Psoas muscle (tissue), 7 donors: ENCODE measurements at regions not wholly inside any gene's neighbourhood (a gene's known extent, or its start where the extent isn't known, plus 50 kb on each side); places are given as distances from the start of the nearest gene placed in this dataset.

Experiments used
- ATAC-seq, 4 donors: fragments of 200-7000 bp; cut with Tn5 transposase; one replicate each; pipeline ENCODE4 v1.9.1; 2020; ENCODE audit warnings: moderate library complexity in 3 of 4, mild to moderate bottlenecking in 2 of 4
- DNase-seq, 2 donors: peaks; one replicate each; pipeline ENCODE4 v3.0.0-alpha.2; 2020
- H3K27ac ChIP-seq: fragments of 200-600 bp; one replicate; pipeline ENCODE4 v1.8.0; 2022
- H3K27me3 ChIP-seq, 3 donors: fragments of 200-600 bp in 1 of 3; one replicate each; pipeline versions ENCODE4 v1.6.1 to v1.8.0; 2013 to 2022; ENCODE audit warnings: low read length in 2 of 3, mild to moderate bottlenecking in 2 of 3, moderate library complexity in 1 of 3; ENCODE audit not compliant: insufficient read depth in 3 of 3
- H3K36me3 ChIP-seq, 2 donors: fragments of 200-600 bp in 1 of 2; one replicate each; pipeline versions ENCODE4 v1.6.1 to v1.8.0; 2013 to 2022; ENCODE audit warnings: low read depth in 1 of 2, mild to moderate bottlenecking in 1 of 2, moderate library complexity in 1 of 2; ENCODE audit not compliant: insufficient read depth in 1 of 2
- H3K4me1 ChIP-seq: fragments of 200-600 bp; one replicate; pipeline ENCODE4 v1.8.0; 2022
- H3K4me3 ChIP-seq: fragments of 200-600 bp; one replicate; pipeline ENCODE4 v1.8.0; 2022; ENCODE audit warnings: mild to moderate bottlenecking
- H3K9me3 ChIP-seq: fragments of 200-600 bp; one replicate; pipeline ENCODE4 v1.8.0; 2022
- whole genome bisulfite sequencing, 3 donors: extraction: QIAGEN DNeasy Blood & Tissue Kit; methylation state at CpG; one replicate each; pipeline versions ENCODE4 v1.1.6 to v1.1.7; 2013; 5-methylcytosine and 5-hydroxymethylcytosine counted together
- intact Hi-C, 2 donors: fragments of 100-400 bp; cut with DNase I; formaldehyde crosslinking; loops; one replicate each; pipeline versions ENCODE4 v1.11.0 to v1.14.2; 2022
- TF ChIP-seq, protein P1 (sequence below): fragments of 200-600 bp; IDR thresholded peaks from one replicate; pipeline ENCODE4 v1.8.0; 2022; ENCODE audit warnings: antibody characterized with exemption
- donor health status: healthy with polysubstance abuse.
- donor health status: DM: no; HTN: no; CAD: no; lungs with moderate emphysema.
- donor health status: Bipolar disorder and iron deficiency.
- donor health status: healthy.
- donor health status: DM: yes; HTN: yes; CAD: no.
- donor health status: DM: no; HTN: no; CAD: no.
- donor health status: DM: yes; HTN: yes; CAD: no.

DNA sequence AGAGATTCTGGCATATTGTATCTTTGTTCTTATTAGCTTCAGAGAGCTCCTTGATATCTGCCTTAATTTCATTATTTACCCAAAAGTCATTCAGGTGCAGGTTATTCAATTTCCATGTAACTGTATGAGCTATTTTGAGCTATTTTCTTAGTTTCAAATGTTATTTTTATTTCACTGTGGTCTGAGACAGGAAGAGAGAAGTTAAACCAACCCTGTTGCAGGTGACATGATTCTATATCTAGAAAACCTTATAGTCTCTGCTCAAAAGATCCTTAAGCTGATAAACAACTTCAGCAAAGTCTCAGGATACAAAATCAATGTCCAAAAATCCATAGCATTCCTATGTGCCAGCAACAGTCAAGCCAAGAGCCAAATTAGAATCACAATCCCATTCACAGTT lies 1644.0 kb upstream of the B3GALT2 start:
- no peaks in the 10 kb centered on the region for H3K4me1 ChIP-seq
- ATAC-seq (no peak), DNase-seq (no peak)
- H3K36me3 ChIP-seq, result no peaks in the 10 kb centered on the region
- intact Hi-C loops, result no loop called here
- no peaks in the 10 kb centered on the region for H3K9me3 ChIP-seq
- TF ChIP-seq, protein P1, sequence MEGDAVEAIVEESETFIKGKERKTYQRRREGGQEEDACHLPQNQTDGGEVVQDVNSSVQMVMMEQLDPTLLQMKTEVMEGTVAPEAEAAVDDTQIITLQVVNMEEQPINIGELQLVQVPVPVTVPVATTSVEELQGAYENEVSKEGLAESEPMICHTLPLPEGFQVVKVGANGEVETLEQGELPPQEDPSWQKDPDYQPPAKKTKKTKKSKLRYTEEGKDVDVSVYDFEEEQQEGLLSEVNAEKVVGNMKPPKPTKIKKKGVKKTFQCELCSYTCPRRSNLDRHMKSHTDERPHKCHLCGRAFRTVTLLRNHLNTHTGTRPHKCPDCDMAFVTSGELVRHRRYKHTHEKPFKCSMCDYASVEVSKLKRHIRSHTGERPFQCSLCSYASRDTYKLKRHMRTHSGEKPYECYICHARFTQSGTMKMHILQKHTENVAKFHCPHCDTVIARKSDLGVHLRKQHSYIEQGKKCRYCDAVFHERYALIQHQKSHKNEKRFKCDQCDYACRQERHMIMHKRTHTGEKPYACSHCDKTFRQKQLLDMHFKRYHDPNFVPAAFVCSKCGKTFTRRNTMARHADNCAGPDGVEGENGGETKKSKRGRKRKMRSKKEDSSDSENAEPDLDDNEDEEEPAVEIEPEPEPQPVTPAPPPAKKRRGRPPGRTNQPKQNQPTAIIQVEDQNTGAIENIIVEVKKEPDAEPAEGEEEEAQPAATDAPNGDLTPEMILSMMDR, result no peak
- H3K4me3 ChIP-seq, result no peak overlapping the region
- H3K27ac ChIP-seq, result no peak overlapping the region
- no peaks in the 10 kb centered on the region for H3K27me3 ChIP-seq

- DNase-seq (no peak), ATAC-seq (no peak)
- H3K27me3 ChIP-seq, result no peaks in the 10 kb centered on the region
- TF ChIP-seq, protein P1, result no peak
- H3K9me3 ChIP-seq, result no peaks in the 10 kb centered on the region
- no peaks in the 10 kb centered on the region for H3K4me1 ChIP-seq
- no peaks in the 10 kb centered on the region for H3K36me3 ChIP-seq
- intact Hi-C loops, result no loop called here
- no peak overlapping the region for H3K4me3 ChIP-seq
- H3K27ac ChIP-seq, result no peak overlapping the region
Observed at GRCh38 chr1:194829492-194829891, 1643.1 kb upstream of the B3GALT2 start.

GRCh38 chr1:194825382-194825781 lies 1639.0 kb upstream of the B3GALT2 start:
- H3K4me1 ChIP-seq, result no peaks in the 10 kb centered on the region
- no peaks in the 10 kb centered on the region for H3K9me3 ChIP-seq
- H3K4me3 ChIP-seq, result no peak overlapping the region
- H3K36me3 ChIP-seq, result no peaks in the 10 kb centered on the region
- 60 to 71% (median 63%) methylated on average over 1 of the region's 1 CpG for WGBS, 3 donors
- no peak for ATAC-seq
- intact Hi-C loops, result no loop called here
- H3K27ac ChIP-seq, result no peak overlapping the region
- H3K27me3 ChIP-seq, result no peaks in the 10 kb centered on the region
- DNase-seq, result no peak
- TF ChIP-seq, protein P1, result no peak

- WGBS, 3 donors, result 92 to 95% (median 93%) methylated on average over 1 of the region's 1 CpG
Observed at GRCh38 chr1:194821091-194821490, 1634.7 kb upstream of the B3GALT2 start.

GRCh38 chr1:194818674-194819073 lies 1632.3 kb upstream of the B3GALT2 start:
- DNase-seq (no peak), ATAC-seq (no peak)
- H3K9me3 ChIP-seq, result no peaks in the 10 kb centered on the region
- no peak overlapping the region for H3K27ac ChIP-seq
- TF ChIP-seq, protein P1, result no peak
- no peak overlapping the region for H3K4me3 ChIP-seq
- H3K4me1 ChIP-seq, result no peaks in the 10 kb centered on the region
- WGBS, 3 donors, result 73 to 88% (median 79%) methylated on average over 2 of the region's 2 CpGs
- no peaks in the 10 kb centered on the region for H3K36me3 ChIP-seq
- intact Hi-C loops, result no loop called here
- no peaks in the 10 kb centered on the region for H3K27me3 ChIP-seq

More at GRCh38 chr1:194821091-194821490, 1634.7 kb upstream of the B3GALT2 start:
- no peaks in the 10 kb centered on the region for H3K27me3 ChIP-seq
- no peak overlapping the region for H3K27ac ChIP-seq
- H3K4me1 ChIP-seq, result no peaks in the 10 kb centered on the region
- no peaks in the 10 kb centered on the region for H3K9me3 ChIP-seq
- ATAC-seq, result no peak
- no peak for DNase-seq
- H3K36me3 ChIP-seq, result no peaks in the 10 kb centered on the region
- H3K4me3 ChIP-seq, result no peak overlapping the region
- TF ChIP-seq, protein P1, result no peak
- intact Hi-C loops, result no loop called here
